GM19372 (cell line): ENCODE measurements at regions not wholly inside any gene's neighbourhood (a gene's known extent, or its start where the extent isn't known, plus 50 kb on each side); places are given as distances from the start of the nearest gene placed in this dataset.
"Not testable (repeated sequence)": the region's sequence is repeated elsewhere in the genome, so short reads cannot be mapped to it uniquely, and the experiment has no call there.

Source experiments
- ATAC-seq: cut with Tn5 transposase; IDR thresholded peaks from one replicate; pipeline ENCODE4 v1.9.1; 2021; ENCODE audit warnings: mild to moderate bottlenecking, low read depth, moderate library complexity; ENCODE audit not compliant: unreplicated experiment

DNA sequence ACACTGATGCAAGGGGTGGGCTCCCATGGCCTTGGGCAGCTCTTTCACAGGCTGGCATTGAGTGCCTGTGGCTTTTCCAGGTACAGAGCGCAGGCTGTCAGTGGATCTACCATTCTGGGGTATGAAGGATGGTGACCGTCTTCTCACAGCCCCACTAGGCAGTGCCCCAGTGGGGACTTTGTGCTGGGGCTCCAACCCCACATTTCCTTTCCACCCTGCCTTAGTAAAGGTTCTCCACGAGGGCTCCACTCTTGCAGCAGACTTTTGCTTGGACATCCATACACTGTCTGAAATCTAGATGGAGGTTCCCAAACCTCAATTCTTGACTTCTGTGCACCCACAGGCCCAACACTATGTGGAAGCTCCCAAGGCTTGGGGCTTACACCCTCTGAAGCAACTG, 107.9 kb upstream of the ECI2 start:
- no peak for ATAC-seq

DNA sequence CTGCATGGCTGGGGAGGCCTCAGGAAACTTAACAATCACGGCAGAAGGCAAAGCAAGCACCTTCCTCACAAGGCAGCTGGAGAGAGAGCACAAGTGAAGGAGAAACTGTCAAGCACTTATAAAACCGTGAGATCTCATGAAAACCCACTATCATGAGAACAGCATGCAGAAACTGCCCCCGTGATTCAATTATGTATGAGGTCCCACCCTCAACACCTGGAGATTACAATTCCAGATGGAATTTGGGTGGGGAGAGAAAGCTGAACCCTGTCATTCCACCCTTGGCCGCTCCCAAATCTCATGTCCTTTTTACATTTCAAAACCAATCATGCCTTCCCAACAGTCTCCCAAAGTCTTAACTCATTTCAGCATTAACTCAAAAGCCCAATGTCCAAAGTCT, 107.2 kb upstream of the ECI2 start:
- ATAC-seq = no peak

DNA sequence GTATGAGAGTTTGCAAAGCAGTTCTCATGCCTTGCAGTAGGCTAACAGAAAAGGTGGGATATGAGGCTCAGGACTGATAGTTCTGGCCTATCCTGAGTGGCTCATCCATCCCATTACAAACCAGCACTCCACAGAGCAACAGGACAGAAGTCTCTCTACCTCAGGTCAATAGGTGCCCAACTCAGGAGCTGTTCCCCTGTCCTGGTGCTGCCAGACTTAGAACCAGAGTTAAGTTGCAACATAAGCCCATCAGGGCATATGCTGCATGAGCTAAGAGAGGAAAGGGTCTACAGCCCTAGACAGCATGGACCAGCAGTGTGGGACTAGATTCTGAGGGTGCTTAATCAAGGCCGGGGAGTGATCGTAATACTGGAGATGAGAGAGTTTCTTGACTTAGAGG, 104.8 kb upstream of the ECI2 start:
- no peak for ATAC-seq

DNA sequence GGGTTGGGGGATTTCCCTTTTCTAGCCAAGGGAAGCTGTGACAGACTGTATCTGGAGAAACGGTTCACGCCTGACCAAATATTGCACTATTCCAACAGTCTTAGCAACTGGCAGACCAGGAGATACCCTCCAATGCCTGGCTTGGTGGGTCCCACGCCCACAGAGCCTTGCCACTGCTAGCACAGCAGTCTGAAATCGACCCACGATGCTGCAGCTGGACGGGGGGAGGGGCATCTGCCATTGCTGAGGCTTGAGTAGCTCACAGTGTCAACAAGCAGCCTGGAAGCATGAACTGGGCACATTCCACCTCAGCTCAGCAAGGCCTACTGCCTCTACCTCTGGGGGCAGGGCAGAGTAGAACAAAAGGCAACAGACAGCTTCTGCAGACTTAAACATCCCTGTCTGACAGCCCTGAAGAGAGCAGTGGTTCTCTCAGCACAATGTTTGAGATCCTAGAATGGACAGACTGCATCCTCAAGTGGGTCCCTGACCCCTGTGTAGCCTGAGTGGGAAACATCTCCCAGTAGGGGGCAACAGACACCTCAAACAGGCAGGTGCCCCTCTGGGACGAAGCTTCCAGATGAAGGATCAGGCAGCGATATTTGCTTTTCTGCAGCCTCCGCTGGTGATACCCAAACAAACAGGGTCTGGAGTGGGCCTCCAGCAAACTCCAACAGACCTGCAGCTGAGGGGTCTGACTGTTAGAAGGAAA, 89.9 kb upstream of the ECI2 start:
- ATAC-seq = no peak

DNA sequence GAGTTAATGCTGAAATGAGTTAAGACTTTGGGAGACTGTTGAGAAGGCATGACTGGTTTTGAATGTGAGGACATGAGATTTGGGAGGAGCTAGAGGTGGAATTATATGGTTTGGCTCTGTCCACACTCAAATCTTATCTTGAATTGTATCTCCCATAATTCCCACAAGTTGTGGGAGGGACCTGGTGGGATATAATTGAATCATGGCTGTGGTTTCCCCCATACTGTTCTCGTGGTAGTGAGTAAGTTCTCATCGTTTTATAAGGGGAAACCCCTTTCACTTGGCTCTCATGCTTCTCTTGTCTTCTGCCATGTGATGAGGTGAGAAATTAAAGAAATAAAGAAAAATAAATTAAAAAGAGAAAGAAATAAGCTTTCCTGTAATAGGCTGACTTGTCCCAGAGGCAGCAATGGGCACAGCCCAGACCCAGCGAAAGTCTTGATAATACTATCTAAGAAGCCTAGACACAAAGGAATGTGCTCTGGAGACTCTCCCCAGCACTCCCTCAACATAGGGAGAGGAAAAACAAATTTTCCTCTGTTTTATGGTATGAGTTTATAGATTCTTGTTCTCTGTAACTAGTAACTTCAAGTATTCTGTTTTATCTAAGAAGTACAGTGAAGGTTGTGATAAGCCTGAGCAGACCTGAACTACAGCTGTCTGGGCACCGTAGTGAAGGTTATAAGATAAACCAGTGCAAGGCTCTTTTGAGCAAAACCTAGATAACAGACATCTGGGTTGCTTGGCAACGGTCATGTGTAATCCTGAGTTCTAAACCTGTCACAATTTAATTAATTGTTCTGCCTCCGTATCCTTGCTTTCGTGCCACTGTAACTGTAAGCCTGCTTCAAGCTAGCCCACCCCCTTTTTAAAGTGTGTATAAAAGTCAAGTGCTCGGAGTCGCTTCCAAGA, 88.9 kb upstream of the ECI2 start:
- no peak for ATAC-seq

DNA sequence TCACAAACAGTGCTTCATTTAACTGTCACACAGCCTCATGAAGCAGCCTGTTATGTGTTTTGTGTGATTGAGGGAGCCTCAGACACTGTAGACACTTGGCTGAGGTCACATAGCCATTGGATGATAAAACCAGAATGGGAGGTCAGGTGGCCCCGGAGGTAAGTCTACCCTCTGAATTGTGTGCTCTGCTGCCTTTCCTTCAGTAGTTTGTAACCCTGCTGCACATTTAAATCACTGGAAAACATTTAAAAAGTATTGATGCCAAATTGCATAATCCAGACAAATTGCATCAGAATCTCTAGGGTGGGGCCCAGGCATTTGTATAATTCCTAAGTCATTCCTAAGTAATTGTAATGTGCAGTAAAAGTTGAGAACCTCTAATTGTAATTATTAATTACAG, 85.2 kb upstream of the ECI2 start:
- no peak for ATAC-seq

DNA sequence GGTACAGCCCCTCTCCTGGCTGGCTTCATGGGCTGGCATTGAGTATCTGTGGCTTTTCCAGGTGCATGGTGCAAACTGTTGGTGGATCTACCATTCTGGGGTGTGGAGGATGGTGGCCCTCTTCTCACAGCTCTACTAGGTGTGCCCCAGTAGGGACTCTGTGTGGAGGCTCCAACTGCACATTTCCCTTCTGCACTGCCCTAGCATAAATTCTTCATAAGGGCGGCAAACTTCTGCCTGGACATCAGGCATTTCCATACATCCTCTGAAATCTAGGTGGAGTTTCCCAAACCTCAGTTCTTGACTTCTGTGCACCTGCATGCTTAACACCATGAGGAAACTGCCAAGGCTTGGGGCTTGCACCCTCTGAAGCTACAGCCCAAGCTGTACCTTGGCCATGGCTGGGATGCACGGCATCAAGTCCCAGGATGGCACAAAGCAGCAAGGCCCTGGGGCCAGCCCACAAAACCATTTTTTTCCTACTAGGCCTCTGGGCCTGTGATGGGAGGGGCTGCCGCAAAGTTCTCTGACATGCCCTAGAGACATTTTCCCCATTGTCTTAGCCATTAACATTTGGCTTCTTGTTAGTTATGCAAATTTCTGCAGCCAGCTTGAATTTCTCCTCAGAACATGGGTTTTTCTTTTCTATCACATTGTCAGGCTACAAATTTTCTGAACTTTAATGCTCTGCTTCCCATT, 83.4 kb upstream of the ECI2 start:
- not testable (repeated sequence) for ATAC-seq

DNA sequence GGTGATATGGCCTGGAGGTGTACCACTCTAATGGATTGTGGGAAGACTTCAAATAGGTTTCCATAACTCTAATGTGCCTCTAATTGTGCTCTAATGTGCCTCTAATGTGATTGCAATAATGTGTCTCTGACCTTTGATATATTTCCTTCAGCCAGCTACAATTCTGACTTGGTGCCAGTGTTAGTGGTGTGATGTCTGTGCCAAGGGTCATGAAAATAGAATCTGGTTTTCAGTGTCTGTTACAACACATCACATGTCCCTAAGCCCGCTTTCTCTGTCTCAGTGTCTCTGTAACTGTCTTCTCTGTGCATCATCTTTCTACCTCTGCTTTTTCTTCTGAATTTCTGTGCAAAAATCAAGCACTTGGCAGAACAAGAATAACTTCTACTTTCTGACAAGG, 77.2 kb upstream of the ECI2 start:
- no peak for ATAC-seq

DNA sequence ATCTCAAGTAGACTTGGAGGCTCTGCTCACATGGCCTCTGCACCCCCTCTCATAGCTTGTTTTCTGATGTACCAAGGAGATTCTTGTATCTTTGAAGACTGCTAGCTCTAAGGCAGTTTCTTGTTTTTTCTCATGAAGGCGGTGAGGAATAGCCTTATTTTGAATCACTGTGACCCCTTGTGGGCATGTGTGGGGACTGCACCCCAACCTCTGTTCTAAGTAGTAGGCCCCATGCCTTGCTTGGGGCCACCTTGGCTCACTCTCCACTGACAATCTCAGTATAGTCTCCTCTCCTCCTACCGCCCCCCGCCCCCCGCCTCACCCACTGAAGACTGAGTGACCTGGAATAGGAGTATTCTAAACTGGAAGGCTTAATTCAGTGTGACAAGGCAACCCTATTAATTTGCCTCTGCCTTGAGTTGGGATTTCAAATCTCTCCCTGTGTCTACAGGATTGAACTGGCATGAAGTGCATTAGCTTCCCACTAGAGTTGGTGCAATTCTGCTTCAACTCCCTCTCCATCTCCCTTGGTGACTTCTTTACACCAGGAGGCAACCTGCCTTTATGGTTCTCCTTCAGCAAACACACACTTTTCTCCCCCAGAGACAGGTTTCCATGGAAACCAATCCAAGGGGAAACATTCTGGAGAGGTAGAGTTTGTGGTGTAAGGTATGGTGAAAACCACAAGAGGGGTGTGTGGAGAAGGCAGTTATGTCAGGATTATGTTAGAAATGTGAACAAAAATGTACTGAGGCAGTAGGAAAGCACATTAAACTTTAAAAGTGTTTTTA, 75.4 kb upstream of the ECI2 start:
- ATAC-seq = peak; percentile 65

DNA sequence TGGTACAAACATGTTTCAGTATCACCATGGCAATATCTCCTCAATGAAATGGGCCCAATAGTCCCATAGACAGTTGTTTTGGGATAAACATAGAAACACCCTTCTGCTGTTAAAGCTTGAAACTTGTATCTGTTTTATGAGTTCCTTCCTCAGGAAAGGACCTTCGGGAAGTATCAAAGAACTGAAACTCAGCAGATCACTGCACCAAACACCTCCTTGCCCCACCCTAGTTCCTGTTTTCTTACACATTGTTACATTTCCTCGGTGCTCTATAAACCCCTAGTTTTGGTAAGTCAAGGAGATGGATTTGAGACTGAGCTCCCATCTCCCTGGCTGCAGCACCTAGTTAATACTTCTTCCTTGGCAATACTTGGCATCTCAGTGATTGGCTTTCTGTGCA, 73.8 kb upstream of the ECI2 start:
- no peak for ATAC-seq

DNA sequence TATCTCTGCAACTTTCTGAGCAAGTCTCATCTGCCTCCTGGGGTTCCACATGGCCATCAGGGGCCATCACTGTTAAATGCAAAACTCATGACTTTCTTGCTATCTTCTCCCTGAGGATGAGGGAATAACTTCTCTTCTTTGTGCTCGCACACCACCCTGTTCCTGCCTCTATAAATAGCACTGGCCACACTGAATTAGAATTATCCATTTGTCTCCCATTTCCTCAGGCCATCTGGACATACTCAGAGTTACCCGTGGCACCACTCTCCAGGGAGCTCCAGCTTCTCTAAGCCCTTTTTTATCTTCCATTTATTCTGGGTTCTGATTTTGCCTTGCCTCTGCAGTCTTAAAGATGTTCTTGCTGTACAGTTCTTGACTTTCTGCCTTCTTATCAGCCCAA, 72.8 kb upstream of the ECI2 start:
- no peak for ATAC-seq

DNA sequence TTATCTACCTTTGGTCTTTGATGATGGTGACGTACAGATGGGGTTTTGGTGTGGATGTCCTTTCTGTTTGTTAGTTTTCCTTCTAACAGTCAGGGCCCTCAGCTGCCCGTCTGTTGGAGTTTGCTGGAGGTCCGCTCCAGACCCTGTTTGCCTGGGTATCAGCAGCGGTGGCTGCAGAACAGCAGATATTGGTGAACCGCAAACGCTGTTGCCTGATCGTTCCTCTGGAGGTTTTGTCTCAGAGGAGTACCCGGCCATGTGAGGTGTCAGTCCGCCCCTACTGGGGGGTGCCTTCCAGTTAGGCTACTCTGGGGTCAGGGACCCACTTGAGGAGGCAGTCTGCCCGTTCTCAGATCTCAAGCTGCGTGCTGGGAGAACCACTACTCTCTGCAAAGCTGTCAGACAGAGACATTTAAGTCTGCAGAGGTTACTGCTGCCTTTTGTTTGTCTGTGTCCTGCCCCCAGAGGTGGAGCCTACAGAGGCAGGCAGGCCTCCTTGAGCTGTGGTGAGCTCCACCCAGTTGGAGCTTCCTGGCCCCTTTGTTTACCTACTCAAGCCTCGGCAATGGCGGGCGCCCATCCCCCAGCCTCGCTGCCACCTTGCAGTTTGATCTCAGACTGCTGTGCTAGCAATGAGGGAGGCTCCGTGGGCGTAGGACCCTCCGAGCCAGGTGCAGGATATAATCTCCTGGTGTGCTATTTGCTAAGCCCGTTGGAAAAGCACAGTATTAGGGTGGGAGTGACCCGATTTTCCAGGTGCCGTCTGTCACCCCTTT, 68.5 kb upstream of the ECI2 start:
- ATAC-seq = not testable (repeated sequence)

DNA sequence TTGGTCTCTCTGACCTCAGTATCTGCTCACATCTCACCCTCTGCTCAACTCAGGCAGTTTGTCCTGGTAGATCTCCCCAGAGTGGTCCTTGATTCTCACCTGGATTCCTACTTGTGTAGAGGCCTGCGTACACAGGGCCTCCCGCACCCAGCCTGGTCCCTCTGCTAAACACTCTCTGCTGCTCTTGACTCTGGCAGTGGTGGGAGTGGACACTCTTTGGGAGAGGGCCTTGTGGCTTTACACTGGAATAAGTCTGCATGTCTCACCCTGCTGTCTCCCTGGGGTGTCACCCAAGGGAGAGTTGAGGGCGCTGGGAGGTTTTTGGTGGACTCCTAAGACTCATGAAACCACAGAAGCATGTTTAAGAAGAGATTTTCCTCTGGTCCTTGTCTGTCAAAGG, 57.3 kb upstream of the ECI2 start:
- ATAC-seq = no peak

DNA sequence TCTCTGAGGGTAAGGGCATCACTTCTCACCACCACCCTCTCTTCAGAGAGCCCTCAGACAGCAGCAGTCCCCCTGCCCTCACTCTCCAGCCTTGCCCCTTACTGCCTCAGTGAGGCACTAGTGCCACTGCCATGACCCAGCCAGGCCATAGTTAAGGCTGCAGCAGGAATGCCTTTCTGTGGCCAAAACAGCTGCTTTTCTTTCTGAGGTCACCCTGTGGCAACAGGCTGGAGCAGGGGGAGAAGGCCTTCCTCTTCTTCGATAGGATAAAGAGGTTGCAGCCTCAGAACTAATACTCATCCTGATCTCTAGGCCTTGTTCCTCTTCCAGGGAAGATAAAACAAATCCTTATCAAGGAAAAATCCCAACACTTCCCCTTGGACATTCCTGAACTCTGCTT, 56.8 kb upstream of the ECI2 start:
- no peak for ATAC-seq

DNA sequence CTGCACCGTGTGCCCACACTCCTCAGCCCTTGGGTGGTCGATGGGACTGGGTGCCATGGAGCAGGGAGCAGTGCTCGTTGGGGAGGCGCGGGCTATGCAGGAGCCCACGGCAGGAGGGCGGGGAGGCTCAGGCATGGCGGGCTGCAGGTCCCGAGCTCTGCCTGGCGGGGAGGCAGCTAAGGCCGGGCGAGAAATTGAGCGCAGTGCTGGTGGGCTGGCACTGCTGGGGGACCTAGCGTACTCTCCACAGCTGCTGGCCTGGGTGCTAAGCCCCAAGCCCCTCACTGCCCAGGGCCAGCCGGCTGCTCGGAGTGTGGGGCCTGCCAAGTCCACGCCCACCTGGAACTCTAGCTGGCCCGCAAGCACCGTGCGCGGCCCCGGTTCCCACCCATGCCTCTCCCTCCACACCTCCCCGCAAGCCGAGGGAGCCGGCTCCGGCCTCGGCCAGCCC, 55.9 kb upstream of the ECI2 start:
- no peak for ATAC-seq

DNA sequence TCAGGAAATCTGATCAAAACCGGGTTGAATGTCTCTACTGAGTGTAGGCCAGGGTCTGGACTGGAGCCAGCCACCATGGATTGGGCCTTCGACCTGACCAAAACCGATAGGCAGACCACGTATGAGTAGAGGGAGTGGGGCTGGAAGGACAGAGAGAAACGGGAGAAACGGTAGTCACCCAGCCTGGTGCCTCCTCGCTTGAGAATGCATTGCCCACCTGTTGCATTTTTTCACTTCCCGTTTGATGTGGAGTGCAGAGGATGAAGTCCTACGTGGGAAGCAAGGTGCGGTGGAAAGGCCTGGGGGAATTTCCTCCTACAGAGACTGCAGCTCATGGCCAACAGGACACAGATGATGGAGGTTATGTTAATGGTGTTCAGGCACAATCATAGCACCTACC, 53.9 kb upstream of the ECI2 start:
- no peak for ATAC-seq

DNA sequence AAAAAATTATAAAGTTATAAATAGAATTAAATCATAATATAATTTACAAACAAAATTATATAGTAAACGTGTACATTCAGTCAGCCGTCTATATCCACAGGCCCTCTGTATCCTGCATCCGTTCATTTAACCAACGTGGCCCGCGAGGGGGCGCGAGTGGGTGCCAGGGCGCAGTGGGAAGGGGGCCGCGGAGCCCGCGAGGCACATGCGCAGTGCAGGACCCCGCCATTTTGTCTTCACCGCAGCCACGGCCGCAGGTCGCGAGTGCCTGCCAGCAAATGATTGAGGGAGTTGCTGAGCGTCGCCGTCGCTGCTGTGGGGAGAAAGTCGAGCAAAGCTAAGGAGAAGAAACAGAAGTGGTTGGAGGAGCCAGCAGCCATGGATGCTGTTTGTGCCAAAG, 53.4 kb upstream of the ECI2 start:
- no peak for ATAC-seq

DNA sequence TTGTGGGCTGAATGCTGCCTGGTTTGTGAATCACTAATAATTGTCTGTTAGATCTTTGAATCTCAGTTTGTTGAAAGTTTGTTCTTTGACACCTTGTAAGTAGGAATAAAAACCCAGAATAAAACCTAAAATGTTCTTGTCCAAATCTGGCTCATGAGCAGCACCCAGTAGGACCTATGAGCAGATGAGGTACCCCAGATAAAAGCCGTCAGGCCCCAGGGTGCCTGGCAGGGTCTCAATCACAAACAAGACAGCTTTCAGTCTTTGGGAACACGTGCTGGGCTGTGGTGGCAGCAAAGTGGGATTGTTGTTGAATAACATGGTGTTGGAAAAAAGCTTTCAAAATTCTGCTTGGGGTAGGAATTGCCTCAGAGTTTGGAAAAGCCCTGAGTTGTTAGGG, 52.1 kb upstream of the ECI2 start:
- no peak for ATAC-seq

DNA sequence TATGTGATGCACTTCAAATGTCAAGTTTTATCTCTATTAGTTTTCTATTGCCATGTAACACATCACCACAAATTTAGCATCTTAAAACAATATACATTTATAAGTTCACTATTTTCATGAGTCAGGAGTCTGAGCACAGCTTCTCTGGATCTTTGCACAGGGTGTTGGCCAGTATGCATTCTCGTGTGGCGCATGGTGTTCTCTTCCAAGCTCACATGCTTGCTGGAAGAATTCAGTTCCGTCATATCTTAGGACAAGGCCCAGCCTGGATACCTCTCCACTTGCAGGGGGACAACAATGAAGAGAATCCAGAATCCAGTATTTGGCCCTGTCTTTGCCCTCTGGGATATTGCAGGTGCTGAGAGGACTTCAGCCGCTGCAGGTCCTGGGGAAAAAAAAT, 51.0 kb upstream of the ECI2 start:
- ATAC-seq = no peak

DNA sequence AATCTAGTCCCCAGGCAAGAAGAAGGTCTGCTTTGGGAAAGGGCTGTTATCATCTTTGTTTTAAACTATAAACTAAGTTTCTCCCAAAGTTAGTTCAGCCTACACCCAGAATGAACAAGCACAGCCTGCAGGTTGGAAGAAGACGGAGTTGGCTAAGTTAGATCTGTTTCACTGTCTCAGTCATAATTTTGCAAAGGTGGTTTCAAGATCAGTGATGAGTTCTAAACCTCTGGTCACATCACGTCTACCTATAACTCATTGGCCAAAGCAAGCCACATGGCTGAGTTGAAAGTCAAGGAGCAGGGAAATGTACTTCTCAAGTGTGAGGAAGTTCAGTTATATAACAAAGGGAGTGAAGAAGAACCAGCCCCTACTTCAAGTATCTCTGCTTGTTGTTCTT, 50.5 kb upstream of the ECI2 start:
- ATAC-seq = no peak
